Endodermal cell (in vitro differentiated cells): ENCODE measurements at regions not wholly inside any gene's neighbourhood (a gene's known extent, or its start where the extent isn't known, plus 50 kb on each side); places are given as distances from the start of the nearest gene placed in this dataset.

Source experiments
- DNase-seq: peaks from one replicate; pipeline ENCODE4 v3.0.0-alpha.2; 2017
- H3K27ac ChIP-seq: 2 replicates; pipeline ENCODE4 v1.5.1; 2013; ENCODE audit warnings: mild to moderate bottlenecking, low read depth, low read length, moderate library complexity
- H3K27me3 ChIP-seq: 2 replicates; pipeline ENCODE4 v1.6.1; 2013; ENCODE audit warnings: mild to moderate bottlenecking, low read length, moderate library complexity; ENCODE audit not compliant: insufficient read depth, control insufficient read depth, poor library complexity, severe bottlenecking
- H3K36me3 ChIP-seq: 2 replicates; pipeline ENCODE4 v1.7.0; 2013; ENCODE audit warnings: mild to moderate bottlenecking, low read length, moderate library complexity; ENCODE audit not compliant: control insufficient read depth, insufficient read depth
- H3K4me1 ChIP-seq: one replicate; pipeline ENCODE4 v1.7.0; 2013; ENCODE audit warnings: low read length; ENCODE audit not compliant: control insufficient read depth, insufficient read depth
- H3K4me3 ChIP-seq: 2 replicates; pipeline ENCODE4 v1.5.1; 2013; ENCODE audit warnings: mild to moderate bottlenecking, low read length, moderate library complexity
- H3K9ac ChIP-seq: 2 replicates; pipeline ENCODE4 v1.6.1; 2013; ENCODE audit warnings: mild to moderate bottlenecking, low read length, moderate library complexity; ENCODE audit not compliant: poor library complexity, severe bottlenecking; ENCODE audit errors: extremely low read depth
- H3K9me3 ChIP-seq: 2 replicates; pipeline ENCODE4 v1.6.1; 2013; ENCODE audit warnings: mild to moderate bottlenecking, low read length, moderate library complexity; ENCODE audit not compliant: control insufficient read depth
- H3K27ac Mint-ChIP-seq: 2 replicates; pipeline ENCODE4 v1.8.0; 2020; ENCODE audit warnings: mixed read lengths
- H3K27me3 Mint-ChIP-seq: 2 replicates; pipeline ENCODE4 v1.8.0; 2021; ENCODE audit warnings: mild to moderate bottlenecking, mixed read lengths; ENCODE audit not compliant: insufficient read depth
- H3K36me3 Mint-ChIP-seq: 2 replicates; pipeline ENCODE4 v1.8.0; 2020; ENCODE audit warnings: low read depth, mixed read lengths
- H3K4me1 Mint-ChIP-seq: 2 replicates; pipeline ENCODE4 v1.8.0; 2020; ENCODE audit warnings: mixed read lengths
- H3K4me3 Mint-ChIP-seq: 2 replicates; pipeline ENCODE4 v1.8.0; 2020; ENCODE audit warnings: mild to moderate bottlenecking, moderate library complexity, mixed read lengths
- H3K9me3 Mint-ChIP-seq: 2 replicates; pipeline ENCODE4 v1.8.0; 2020; ENCODE audit warnings: mild to moderate bottlenecking, mixed read lengths
- WGBS, 2 experiments: methylation state at CpG; one replicate each; pipeline versions ENCODE4 v1.1.5 to v1.1.7; 2013; ENCODE audit warnings: missing lambda C conversion rate in 2 of 2, mixed read lengths in 1 of 2; ENCODE audit not compliant: insufficient coverage in 1 of 2, insufficient read length in 1 of 2; 5-methylcytosine and 5-hydroxymethylcytosine counted together
- TF ChIP-seq, protein P1 (sequence below): fragments of 200-600 bp; sonication (generic); conservative IDR thresholded peaks from 2 replicates; pipeline ENCODE4 v1.5.0; 2021; ENCODE audit warnings: antibody characterized with exemption, mild to moderate bottlenecking

DNA sequence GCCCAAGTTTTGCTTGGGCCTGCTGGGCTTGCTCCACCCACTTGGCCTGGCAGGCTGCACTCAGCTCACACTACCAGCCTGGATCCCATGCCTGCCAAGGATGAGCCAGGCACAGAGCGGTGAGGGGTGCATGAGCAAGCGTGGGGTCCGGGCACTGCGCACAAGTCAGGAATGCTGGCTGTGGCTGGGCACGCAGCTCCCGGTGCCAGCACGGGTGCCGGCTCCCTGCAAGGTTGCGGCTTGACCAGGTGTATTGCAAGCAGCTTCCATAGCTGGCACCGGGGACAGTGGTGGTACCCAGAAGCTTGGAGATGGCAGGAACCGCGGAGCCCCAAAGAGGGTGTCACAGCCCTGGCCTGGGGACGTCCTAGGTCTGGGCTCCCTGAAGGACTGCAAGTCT is 224.4 kb upstream of the NRIP1 start:
- Mint-ChIP-seq H3K27me3 (peaks cover 7% of the 10 kb centered on the region), H3K4me3 (no peak overlapping the region), H3K36me3 (no peaks in the 10 kb centered on the region)

DNA sequence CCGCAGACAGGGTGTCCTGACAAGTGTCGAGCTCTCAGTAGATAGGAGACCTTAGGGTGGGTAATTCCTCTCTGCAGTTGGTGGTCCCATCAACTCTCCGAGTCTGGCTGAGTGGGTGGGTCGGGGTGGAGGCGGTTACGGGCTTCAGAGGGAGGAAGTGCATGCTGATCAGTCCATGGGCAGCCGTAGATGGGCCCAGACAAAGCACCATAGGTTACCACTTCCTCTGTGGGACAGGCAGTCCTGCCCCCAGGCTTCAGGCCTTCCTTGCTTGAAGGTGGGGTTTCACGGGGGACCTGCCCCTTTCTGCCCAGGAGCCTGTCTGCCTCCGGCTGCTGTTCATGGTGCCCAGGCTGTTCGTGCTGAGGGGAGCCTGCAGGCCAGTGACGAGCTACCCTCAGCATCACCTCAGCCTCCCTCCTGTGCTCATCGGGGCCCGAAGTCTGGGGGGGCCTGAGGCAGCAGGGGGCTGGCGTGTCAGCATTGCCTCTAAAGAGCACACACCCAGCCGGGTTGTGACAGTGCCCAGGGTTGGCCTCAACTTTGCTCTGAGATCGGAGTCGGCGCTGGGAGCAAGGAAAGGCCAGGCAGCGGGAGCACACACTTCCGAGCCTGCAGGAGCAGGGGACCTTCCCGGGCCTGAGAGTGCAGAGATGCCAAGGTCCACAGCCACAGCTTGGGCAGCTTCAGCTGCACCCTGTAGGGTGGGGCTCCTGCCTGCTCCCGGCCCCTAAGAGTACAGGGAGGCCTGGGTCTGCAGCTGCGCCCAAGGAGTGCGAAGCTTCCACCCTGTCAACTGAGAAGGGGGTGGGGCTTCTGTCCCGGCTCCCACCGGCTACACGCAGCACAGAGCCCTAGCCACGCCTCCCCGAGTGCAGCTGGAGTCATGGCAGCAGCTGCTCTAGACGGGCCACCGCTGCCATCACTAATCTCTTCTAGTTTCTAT is 225.4 kb upstream of the NRIP1 start:
- peaks cover 10% of the 10 kb centered on the region for H3K4me1 ChIP-seq
- no peaks in the 10 kb centered on the region for H3K27me3 ChIP-seq
- peaks cover 24% of the 10 kb centered on the region for H3K4me1 Mint-ChIP-seq
- TF ChIP-seq, protein P1, sequence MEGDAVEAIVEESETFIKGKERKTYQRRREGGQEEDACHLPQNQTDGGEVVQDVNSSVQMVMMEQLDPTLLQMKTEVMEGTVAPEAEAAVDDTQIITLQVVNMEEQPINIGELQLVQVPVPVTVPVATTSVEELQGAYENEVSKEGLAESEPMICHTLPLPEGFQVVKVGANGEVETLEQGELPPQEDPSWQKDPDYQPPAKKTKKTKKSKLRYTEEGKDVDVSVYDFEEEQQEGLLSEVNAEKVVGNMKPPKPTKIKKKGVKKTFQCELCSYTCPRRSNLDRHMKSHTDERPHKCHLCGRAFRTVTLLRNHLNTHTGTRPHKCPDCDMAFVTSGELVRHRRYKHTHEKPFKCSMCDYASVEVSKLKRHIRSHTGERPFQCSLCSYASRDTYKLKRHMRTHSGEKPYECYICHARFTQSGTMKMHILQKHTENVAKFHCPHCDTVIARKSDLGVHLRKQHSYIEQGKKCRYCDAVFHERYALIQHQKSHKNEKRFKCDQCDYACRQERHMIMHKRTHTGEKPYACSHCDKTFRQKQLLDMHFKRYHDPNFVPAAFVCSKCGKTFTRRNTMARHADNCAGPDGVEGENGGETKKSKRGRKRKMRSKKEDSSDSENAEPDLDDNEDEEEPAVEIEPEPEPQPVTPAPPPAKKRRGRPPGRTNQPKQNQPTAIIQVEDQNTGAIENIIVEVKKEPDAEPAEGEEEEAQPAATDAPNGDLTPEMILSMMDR, result no peak
- peak overlapping the region; percentile 16 for H3K27ac ChIP-seq
- no peaks in the 10 kb centered on the region for H3K36me3 ChIP-seq
- DNase-seq, result peak; percentile 88
- H3K4me3 Mint-ChIP-seq, result no peak overlapping the region
- H3K9me3 Mint-ChIP-seq, result no peaks in the 10 kb centered on the region
- no peak overlapping the region for H3K27ac Mint-ChIP-seq
- no peak overlapping the region for H3K9ac ChIP-seq
- H3K4me3 ChIP-seq, result no peak overlapping the region
- H3K27me3 Mint-ChIP-seq, result peaks cover 7% of the 10 kb centered on the region
- H3K36me3 Mint-ChIP-seq, result no peaks in the 10 kb centered on the region
- no peaks in the 10 kb centered on the region for H3K9me3 ChIP-seq
- 85 to 86% methylated on average over 24 to 31 of the region's 31 CpGs for WGBS, 2 experiments

More for the DNA sequence above, 224.4 kb upstream of the NRIP1 start:
- no peaks in the 10 kb centered on the region for H3K9me3 Mint-ChIP-seq
- no peaks in the 10 kb centered on the region for H3K27me3 ChIP-seq
- no peak overlapping the region for H3K27ac ChIP-seq
- 90 to 96% methylated on average over 2 to 13 of the region's 13 CpGs for WGBS, 2 experiments
- TF ChIP-seq, protein P1, result no peak
- no peak overlapping the region for H3K27ac Mint-ChIP-seq
- H3K4me1 ChIP-seq, result peaks cover 10% of the 10 kb centered on the region
- no peaks in the 10 kb centered on the region for H3K9me3 ChIP-seq
- H3K36me3 ChIP-seq, result no peaks in the 10 kb centered on the region
- no peak for DNase-seq
- no peak overlapping the region for H3K9ac ChIP-seq
- H3K4me1 Mint-ChIP-seq, result peaks cover 24% of the 10 kb centered on the region
- H3K4me3 ChIP-seq, result no peak overlapping the region

DNA sequence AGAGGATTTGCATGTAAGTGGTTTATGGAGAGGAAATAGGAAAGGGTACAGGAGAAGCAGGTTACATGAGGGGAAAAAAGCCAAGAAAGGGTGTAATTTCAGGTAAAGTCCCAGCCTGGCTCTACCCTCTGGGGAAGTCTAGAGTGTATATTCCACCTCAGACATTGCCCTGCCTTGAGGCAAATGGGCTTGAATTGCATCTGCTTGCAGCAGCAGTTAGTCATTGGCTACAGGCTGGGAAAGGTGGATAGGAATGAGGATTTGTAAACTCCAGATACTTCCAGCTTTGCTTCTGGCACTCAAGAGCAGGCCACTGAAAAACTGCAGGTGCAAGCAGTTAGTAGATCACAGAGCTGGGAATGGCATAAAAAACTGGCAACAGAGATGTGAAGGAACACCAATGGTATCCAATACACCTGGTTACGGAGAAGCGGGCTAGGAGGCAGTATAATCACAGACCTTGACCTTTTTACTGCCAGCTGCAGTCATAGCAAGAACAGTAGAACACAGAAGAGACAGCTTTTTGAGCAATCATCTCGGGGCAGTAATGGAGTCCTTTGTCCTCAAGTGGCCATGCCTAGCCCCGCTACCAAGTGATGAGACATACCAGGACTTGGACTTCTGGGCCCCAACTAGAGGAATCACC is 226.9 kb upstream of the NRIP1 start:
- Mint-ChIP-seq H3K4me1 (peaks cover 24% of the 10 kb centered on the region), H3K27ac (peak overlapping the region; percentile 15), H3K4me3 (no peak overlapping the region), H3K36me3 (no peaks in the 10 kb centered on the region), H3K9me3 (no peaks in the 10 kb centered on the region), H3K27me3 (peaks cover 7% of the 10 kb centered on the region)
- WGBS, 2 experiments, result 94 to 96% methylated on average over 4 of the region's 4 CpGs
- no peaks in the 10 kb centered on the region for H3K9me3 ChIP-seq
- no peak for DNase-seq
- H3K27me3 ChIP-seq, result no peaks in the 10 kb centered on the region
- no peak overlapping the region for H3K4me3 ChIP-seq
- H3K4me1 ChIP-seq, result peaks cover 10% of the 10 kb centered on the region
- H3K27ac ChIP-seq, result no peak overlapping the region
- TF ChIP-seq, protein P1, result no peak
- H3K9ac ChIP-seq, result no peak overlapping the region
- H3K36me3 ChIP-seq, result no peaks in the 10 kb centered on the region
